HG02759 (cell line): ENCODE measurements at regions not wholly inside any gene's neighbourhood (a gene's known extent, or its start where the extent isn't known, plus 50 kb on each side); places are given as distances from the start of the nearest gene placed in this dataset.

Experiments
- ATAC-seq: cut with Tn5 transposase; IDR thresholded peaks from one replicate; pipeline ENCODE4 v1.9.1; 2021; ENCODE audit warnings: mild to moderate bottlenecking, moderate library complexity; ENCODE audit not compliant: unreplicated experiment

DNA sequence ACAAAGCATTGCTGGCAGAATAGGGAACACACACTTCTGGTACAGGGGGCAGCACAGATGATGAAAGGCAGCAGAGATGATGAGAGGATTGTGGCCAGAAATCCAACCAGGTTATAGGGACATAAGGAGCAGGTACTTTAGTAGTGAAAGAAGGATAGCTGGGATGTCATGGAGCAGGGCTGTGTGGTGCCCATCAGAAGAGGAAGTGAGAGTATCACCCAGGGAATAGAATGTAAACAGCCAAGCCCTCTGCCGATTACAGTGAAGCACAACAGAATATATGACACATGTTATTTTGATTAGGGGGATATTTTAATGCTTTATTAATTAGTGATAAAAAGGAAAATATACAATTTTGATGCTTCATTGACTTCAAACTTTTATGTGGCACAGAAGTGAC, 883.4 kb upstream of the CDH2 start:
- no peak for ATAC-seq

- ATAC-seq, result no peak
These were observed 880.8 kb upstream of the CDH2 start for GRCh38 chr18:29057703-29058102.

DNA sequence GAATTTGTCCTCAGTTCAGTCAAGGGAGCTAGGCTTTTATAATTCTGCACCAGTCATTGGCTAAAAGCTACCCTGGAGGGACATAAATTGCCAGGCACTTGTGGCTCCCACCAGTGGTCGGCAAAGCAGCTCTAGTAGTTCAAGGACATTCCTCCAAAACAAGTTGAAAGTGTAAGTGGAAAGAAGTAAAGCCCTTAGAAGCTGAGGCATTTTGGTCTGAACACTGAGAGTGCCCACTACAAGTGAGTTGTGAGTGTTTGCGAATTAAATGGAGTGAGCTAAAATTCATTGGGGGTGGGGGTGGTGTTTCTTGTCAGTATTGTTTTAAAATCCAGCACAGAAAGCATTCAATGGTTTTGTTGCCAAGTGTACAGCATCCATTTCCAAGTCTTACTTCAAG, 879.9 kb upstream of the CDH2 start:
- ATAC-seq, result no peak

DNA sequence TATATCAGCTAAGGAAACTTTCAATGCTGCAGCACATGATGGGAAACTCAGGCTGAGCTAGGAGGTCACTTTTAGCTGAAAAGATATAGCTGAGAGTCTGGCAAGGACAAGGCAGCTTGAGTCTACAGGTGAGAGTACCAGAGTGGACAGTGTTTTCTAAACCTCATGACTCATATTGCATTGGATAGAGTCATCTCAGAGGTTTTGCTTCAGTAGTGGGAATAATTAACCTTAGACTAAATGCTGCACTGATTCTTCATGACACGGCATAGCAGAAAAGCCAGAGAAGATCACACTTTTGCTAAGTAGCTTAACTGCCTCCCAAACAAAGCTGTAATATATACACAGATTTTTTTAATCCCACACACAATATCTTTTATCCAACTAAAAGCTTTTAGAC, 865.0 kb upstream of the CDH2 start:
- no peak for ATAC-seq

GRCh38 chr18:29034113-29034856, 857.4 kb upstream of the CDH2 start:
- ATAC-seq, result no peak

- no peak for ATAC-seq
These were observed 851.6 kb upstream of the CDH2 start for GRCh38 chr18:29028560-29028959.

- no peak for ATAC-seq
These were observed 842.0 kb upstream of the CDH2 start for GRCh38 chr18:29018976-29019375.

DNA sequence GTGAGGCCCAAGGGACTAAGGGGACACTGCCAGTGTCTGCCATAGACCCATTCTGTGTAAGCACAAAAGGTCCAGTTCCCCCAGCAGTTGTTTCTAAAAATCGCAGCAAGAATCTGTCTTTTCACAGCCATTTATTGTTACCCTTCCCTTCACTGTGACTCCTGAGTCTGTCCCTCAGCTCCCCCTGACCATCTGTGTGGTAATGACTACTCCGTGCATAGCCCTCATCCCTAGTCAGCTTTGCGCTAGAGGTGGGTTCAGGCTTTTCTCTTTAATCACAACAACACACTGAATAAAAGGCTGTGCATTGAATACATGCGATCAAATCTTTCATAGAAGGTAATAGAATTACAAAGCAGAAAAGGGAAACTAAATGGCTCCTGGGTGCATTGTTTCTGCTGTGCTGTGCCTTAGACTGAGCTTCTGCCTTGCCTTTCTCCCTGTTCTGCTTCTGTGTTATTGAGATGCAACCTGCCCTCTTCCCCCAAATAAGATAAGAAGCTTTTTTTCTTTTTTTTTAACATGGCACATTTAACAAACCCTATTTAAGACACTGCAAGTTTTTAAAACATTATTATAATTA, 836.0 kb upstream of the CDH2 start:
- ATAC-seq, result no peak

- ATAC-seq, result no peak
These were observed 835.4 kb upstream of the CDH2 start for GRCh38 chr18:29012364-29012763.

- no peak for ATAC-seq
These were observed 832.4 kb upstream of the CDH2 start for GRCh38 chr18:29009250-29009803.

GRCh38 chr18:29008809-29009208, 831.9 kb upstream of the CDH2 start:
- no peak for ATAC-seq

DNA sequence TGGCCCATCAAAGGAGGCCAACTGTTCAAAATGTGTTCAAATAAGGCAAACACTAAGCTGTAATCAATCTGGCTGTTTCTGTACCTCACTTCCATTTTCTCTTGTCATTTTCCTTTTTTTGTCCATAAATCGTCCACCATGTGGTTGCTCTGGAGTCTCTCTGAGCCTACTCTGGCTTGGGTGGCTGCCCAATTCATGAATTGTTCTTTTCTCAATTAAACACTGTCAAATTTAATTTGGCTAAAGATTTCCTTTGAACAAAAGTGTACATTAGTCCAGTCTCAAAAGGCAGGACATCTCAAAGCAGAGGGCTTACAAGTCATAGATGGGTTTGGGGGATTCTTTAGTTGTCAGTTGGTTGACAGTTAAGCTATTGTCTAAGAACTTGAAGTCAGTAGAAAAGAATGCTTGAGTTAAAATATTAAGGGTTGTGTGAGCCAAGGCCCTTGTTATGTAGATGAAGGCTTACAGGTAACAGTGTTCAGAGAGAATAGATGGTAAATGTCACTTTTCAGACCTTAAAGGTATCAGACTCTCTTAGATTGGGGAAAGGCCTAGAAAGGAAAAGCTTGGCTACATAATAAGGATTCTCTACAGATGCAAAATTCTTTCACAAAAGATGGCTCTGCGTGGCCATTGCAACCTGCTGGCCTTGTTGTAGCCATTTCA, 831.2 kb upstream of the CDH2 start:
- no peak for ATAC-seq

DNA sequence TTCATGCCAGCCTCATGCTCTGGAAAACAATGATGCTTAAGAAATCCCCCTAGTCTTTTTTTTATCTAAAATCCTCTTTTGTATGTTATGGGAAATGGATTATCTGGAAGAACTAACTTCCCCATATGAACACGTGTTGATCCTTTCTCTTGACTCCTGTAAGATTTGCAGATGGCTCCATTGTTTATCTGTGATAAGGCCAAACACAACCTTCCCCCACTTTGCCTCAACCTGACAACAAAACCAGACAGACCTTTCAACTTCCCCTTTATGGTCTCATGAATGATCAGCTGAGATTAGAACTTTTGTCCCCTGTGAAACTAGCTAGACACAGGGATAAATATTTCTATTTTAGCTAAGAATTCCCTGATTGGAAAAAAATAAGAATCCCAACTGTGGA, 828.0 kb upstream of the CDH2 start:
- no peak for ATAC-seq

GRCh38 chr18:29003194-29003593, 826.3 kb upstream of the CDH2 start:
- no peak for ATAC-seq

DNA sequence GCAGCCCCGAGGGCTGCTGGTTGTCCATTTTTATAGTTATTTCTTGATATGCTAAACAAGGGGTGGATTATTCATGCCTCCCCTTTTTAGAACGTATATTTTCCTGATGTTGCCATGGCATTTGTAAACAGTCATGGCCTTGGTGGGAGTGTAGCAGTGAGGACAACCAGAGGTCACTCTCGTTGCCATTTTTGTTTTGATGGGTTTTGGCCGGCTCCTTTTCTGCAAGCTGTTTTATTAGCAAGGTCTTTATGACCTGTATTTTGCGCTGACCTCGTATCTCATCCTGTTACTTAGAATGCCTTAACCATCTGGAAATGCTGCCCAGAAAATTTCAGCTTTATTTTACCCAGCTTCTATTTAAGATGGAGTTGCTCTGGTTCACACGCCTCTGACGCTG, 825.8 kb upstream of the CDH2 start:
- no peak for ATAC-seq

DNA sequence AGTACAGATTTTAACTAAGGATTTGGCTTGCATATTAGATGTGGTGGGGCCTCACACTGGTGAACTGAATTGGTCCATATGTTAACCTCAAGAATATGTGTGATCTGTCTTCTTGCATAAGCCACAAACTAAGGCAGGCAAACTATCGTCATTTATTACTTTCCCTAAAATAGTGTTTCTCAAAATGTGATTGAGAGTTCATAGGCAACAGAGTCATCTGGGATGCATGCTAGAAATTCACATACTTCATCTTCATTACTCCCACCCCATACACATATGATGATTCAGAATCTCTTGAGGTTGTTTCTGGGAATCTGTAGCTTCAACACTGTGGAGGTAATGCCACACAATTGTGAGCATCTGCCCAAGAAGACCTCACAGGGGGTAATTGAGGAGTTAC, 822.8 kb upstream of the CDH2 start:
- no peak for ATAC-seq

DNA sequence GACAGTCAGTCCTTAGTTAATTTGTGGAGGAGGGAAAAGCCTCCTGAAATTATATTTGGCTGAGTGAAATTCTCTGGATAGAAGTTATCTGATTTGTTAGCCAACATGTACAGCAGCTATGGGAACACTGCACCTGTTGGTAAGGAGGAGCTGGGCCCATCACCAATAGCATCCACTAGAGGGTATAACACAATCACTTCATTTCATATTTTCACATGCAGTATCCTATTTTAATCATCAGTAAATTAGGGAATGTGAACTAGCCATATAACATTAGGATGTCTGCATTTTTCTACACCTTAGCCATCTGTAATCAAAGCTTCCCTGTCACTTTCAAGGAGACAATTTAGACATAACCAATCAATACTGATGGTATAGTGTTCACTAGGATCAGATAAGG, 818.4 kb upstream of the CDH2 start:
- no peak for ATAC-seq

DNA sequence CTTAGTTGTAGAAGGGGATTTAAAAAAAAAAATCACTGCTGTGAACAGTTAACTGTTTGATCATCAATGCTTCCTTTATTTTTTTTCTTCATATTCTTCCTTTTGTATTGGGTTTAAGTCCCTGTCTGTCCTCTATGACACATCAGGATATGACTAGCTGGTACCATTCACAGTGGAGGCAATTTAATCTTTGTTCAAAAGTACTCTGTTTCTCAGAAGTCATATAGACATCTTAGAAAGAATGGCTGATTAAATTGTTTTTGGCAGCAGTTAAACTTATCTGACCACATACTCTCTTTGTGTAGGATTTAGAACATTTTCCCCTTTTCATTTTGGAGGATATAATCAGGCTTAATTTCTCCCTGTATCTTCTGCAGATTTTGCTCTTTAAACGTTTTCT, 807.8 kb upstream of the CDH2 start:
- no peak for ATAC-seq

DNA sequence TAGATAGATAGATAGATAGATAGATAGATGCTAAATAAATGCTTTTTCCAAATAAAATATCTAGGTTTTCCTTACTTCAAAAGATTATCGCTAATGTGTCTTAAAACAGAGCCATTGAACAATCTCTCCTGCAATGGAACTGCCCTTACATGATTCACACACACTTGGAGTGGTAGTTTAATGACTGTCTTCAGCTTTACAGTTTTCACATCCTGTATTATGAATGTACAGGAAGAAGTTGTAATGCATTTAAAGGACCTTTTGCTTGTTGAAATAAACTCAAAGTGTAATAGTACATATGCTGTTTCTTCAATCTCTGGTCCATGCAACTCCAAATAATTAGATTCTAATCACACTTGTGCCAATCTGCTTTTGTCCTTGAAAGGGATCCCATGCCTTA, 797.6 kb upstream of the CDH2 start:
- ATAC-seq, result no peak

GRCh38 chr18:28973324-28973723, 796.4 kb upstream of the CDH2 start:
- no peak for ATAC-seq

- ATAC-seq, result no peak
These were observed 795.5 kb upstream of the CDH2 start for GRCh38 chr18:28972333-28972907.

GRCh38 chr18:28963481-28963880, 786.6 kb upstream of the CDH2 start:
- no peak for ATAC-seq
